ENCODE measurements at regions not wholly inside any gene's neighbourhood (a gene's known extent, or its start where the extent isn't known, plus 50 kb on each side); places are given as distances from the start of the nearest gene placed in this dataset.

DNA sequence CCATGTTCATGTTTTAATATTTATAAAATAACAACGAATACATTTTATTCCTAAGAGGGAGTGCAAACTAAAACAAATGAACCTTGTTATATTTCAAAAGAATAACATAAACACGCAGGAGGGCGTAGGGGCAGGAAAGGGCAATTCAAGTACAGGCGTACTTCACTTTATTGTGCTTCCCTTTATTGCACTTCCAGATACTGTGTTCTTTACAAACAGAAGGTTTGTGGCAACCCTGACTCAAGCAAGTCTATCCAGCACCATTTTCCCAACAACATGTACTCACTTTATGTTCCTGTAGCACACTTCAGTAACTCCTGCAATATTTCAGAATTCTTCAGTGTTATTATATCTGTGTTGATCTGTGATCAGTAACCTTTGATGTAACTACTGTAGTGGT, 84.6 kb upstream of the PLEKHA5 start:
- TF ChIP-seq, protein P1, sequence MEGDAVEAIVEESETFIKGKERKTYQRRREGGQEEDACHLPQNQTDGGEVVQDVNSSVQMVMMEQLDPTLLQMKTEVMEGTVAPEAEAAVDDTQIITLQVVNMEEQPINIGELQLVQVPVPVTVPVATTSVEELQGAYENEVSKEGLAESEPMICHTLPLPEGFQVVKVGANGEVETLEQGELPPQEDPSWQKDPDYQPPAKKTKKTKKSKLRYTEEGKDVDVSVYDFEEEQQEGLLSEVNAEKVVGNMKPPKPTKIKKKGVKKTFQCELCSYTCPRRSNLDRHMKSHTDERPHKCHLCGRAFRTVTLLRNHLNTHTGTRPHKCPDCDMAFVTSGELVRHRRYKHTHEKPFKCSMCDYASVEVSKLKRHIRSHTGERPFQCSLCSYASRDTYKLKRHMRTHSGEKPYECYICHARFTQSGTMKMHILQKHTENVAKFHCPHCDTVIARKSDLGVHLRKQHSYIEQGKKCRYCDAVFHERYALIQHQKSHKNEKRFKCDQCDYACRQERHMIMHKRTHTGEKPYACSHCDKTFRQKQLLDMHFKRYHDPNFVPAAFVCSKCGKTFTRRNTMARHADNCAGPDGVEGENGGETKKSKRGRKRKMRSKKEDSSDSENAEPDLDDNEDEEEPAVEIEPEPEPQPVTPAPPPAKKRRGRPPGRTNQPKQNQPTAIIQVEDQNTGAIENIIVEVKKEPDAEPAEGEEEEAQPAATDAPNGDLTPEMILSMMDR (conservative IDR thresholded peaks at IDR 0.05), result no peak
- TF ChIP-seq ZFX (IDR thresholded peaks at IDR 0.05), result no peak

Measured in C4-2B (cell line).